Astrocyte (in vitro differentiated cells and primary cell): ENCODE measurements at regions not wholly inside any gene's neighbourhood (a gene's known extent, or its start where the extent isn't known, plus 50 kb on each side); places are given as distances from the start of the nearest gene placed in this dataset.

Source experiments
- DNase-seq: peaks from one replicate; pipeline ENCODE4 v3.0.0-alpha.2; 2010; ENCODE audit warnings: low read depth
- FAIRE-seq: peaks from 2 replicates; lab custom pipeline; 2011; peaks lifted over from hg19 to GRCh38; lab: Jason Lieb, UNC
- H2AFZ ChIP-seq: 2 replicates; pipeline ENCODE4 v1.6.0; 2012; ENCODE audit warnings: low read depth, low read length, inconsistent platforms
- H3K27ac ChIP-seq: 2 replicates; pipeline ENCODE4 v1.5.1; 2011; ENCODE audit warnings: low read depth, low read length, inconsistent platforms
- H3K27me3 ChIP-seq: 2 replicates; pipeline ENCODE4 v1.6.0; 2011; ENCODE audit warnings: low read length, inconsistent platforms; ENCODE audit not compliant: insufficient read depth
- H3K36me3 ChIP-seq: 2 replicates; pipeline ENCODE4 v1.5.1; 2011; ENCODE audit warnings: low read length, inconsistent platforms; ENCODE audit not compliant: insufficient read depth
- H3K4me1 ChIP-seq: 2 replicates; pipeline ENCODE4 v1.5.1; 2011; ENCODE audit warnings: low read length, inconsistent platforms; ENCODE audit not compliant: insufficient read depth
- H3K4me2 ChIP-seq: 2 replicates; pipeline ENCODE4 v1.6.0; 2012; ENCODE audit warnings: low read length, inconsistent platforms
- H3K4me3 ChIP-seq: 2 replicates; pipeline ENCODE4 v1.5.1; 2011; ENCODE audit warnings: low read depth, mild to moderate bottlenecking, low read length, inconsistent platforms; ENCODE audit not compliant: insufficient read depth
- H3K79me2 ChIP-seq: 2 replicates; pipeline ENCODE4 v1.6.0; 2012; ENCODE audit warnings: mild to moderate bottlenecking, low read length, inconsistent platforms; ENCODE audit not compliant: insufficient read depth
- H3K9ac ChIP-seq: 2 replicates; pipeline ENCODE4 v1.6.0; 2012; ENCODE audit warnings: mild to moderate bottlenecking, low read length, inconsistent platforms
- H3K9me3 ChIP-seq: 2 replicates; pipeline ENCODE4 v1.5.1; 2012; ENCODE audit warnings: low read depth, mild to moderate bottlenecking, low read length, inconsistent platforms; ENCODE audit not compliant: insufficient read depth
- H4K20me1 ChIP-seq: 2 replicates; pipeline ENCODE4 v1.6.0; 2012; ENCODE audit warnings: low read length, inconsistent platforms; ENCODE audit not compliant: insufficient read depth
- H3K27ac Mint-ChIP-seq: one replicate; pipeline ENCODE4 v1.8.0; 2021; ENCODE audit warnings: mild to moderate bottlenecking, mixed read lengths; ENCODE audit not compliant: unreplicated experiment
- H3K27me3 Mint-ChIP-seq: one replicate; pipeline ENCODE4 v1.8.0; 2021; ENCODE audit warnings: low read depth, mixed read lengths; ENCODE audit not compliant: unreplicated experiment
- H3K36me3 Mint-ChIP-seq: one replicate; pipeline ENCODE4 v1.8.0; 2021; ENCODE audit warnings: low read depth, mixed read lengths; ENCODE audit not compliant: unreplicated experiment
- H3K4me1 Mint-ChIP-seq: one replicate; pipeline ENCODE4 v1.8.0; 2021; ENCODE audit warnings: low read depth, mixed read lengths; ENCODE audit not compliant: unreplicated experiment
- H3K4me3 Mint-ChIP-seq: one replicate; pipeline ENCODE4 v1.8.0; 2021; ENCODE audit warnings: mild to moderate bottlenecking, moderate library complexity, mixed read lengths; ENCODE audit not compliant: unreplicated experiment
- H3K9me3 Mint-ChIP-seq: one replicate; pipeline ENCODE4 v1.8.0; 2021; ENCODE audit warnings: mild to moderate bottlenecking, mixed read lengths; ENCODE audit not compliant: unreplicated experiment
- CTCF ChIP-seq: IDR thresholded peaks from 2 replicates; pipeline ENCODE4 v1.5.1; 2011; ENCODE audit warnings: low read depth, mild to moderate bottlenecking, inconsistent platforms, low read length, moderate library complexity; ENCODE audit not compliant: insufficient read depth
- EZH2 ChIP-seq: IDR thresholded peaks from 2 replicates; pipeline ENCODE4 v1.6.1; 2012; ENCODE audit warnings: mild to moderate bottlenecking, low read length, inconsistent platforms; ENCODE audit not compliant: insufficient read depth

- Mint-ChIP-seq H3K27ac (no peak overlapping the region), H3K4me3 (no peak overlapping the region), H3K27me3 (no peaks in the 10 kb centered on the region), H3K9me3 (peaks cover 5% of the 10 kb centered on the region), H3K4me1 (no peaks in the 10 kb centered on the region), H3K36me3 (no peaks in the 10 kb centered on the region)
- Histone ChIP-seq H4K20me1 (no peaks in the 10 kb centered on the region), H3K79me2 (no peaks in the 10 kb centered on the region), H3K9me3 (no peaks in the 10 kb centered on the region), H2AFZ (no peak overlapping the region), H3K4me2 (no peak overlapping the region), H3K27me3 (no peaks in the 10 kb centered on the region), H3K27ac (no peak overlapping the region), H3K36me3 (no peaks in the 10 kb centered on the region), H3K4me1 (no peaks in the 10 kb centered on the region), H3K4me3 (no peak overlapping the region), H3K9ac (no peak overlapping the region)
- DNase-seq (no peak), FAIRE-seq (no peak)
- TF ChIP-seq EZH2 (no peak), CTCF (no peak)
Measured at GRCh38 chr3:514192-514591, 317.6 kb downstream of the CHL1 start.

DNA sequence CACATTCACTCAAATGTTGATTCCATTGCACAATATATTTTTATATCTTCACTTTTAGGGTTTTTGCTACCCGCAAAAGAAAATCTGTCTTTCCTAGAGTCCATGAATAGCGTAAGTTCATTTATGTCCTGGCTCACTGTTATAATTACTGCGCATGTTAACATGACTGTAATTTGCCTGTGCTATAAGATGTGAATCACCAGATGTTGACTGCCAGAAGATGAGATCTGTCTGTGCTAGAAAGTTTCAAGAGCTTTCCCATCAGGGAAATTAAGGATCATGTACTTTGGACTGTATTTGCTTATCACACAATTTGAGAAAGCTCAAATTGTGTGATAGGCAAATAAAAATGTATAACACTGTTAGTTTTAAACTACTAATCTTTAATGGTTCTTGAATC, 322.5 kb downstream of the CHL1 start:
- no peak for FAIRE-seq
- no peaks in the 10 kb centered on the region for H3K4me1 Mint-ChIP-seq

More for the DNA sequence above, 322.5 kb downstream of the CHL1 start:
- H3K4me2 ChIP-seq = no peak overlapping the region
- Mint-ChIP-seq H3K27ac (no peak overlapping the region), H3K36me3 (no peaks in the 10 kb centered on the region), H3K4me3 (no peak overlapping the region), H3K27me3 (no peaks in the 10 kb centered on the region), H3K9me3 (peaks cover 2% of the 10 kb centered on the region)
- H3K4me1 ChIP-seq = no peaks in the 10 kb centered on the region
- no peaks in the 10 kb centered on the region for H3K9me3 ChIP-seq
- TF ChIP-seq EZH2 (no peak), CTCF (no peak)
- H3K79me2 ChIP-seq = no peaks in the 10 kb centered on the region
- H3K4me3 ChIP-seq = no peak overlapping the region
- H3K36me3 ChIP-seq = no peaks in the 10 kb centered on the region
- no peak overlapping the region for H2AFZ ChIP-seq
- H3K9ac ChIP-seq = no peak overlapping the region
- H4K20me1 ChIP-seq = no peaks in the 10 kb centered on the region
- H3K27me3 ChIP-seq = no peaks in the 10 kb centered on the region
- DNase-seq = no peak
- H3K27ac ChIP-seq = no peak overlapping the region
